GM21390 (cell line): ENCODE measurements at regions not wholly inside any gene's neighbourhood (a gene's known extent, or its start where the extent isn't known, plus 50 kb on each side); places are given as distances from the start of the nearest gene placed in this dataset.

Experiments used
- ATAC-seq: cut with Tn5 transposase; IDR thresholded peaks from one replicate; pipeline ENCODE4 v1.9.1; 2021; ENCODE audit not compliant: unreplicated experiment

DNA sequence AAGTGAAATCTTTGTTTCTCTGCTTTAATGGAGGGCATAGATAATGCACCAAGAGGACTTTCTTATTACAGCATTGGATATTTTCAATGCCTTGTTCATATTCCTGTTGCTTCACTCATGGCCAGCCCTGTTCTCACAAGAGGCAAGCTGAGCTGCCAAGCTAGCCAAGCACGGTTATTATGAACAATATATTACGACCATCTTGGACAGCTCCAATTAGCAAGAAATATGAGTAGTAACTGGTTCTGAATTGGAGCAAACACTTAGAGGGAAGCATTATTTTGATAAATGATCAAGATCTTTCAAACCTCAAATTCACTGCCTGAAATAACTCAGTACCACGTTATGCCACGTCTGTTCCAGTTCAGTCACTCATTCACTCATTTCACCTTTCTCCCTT is 159.8 kb downstream of the SETD4 start:
- ATAC-seq = no peak

DNA sequence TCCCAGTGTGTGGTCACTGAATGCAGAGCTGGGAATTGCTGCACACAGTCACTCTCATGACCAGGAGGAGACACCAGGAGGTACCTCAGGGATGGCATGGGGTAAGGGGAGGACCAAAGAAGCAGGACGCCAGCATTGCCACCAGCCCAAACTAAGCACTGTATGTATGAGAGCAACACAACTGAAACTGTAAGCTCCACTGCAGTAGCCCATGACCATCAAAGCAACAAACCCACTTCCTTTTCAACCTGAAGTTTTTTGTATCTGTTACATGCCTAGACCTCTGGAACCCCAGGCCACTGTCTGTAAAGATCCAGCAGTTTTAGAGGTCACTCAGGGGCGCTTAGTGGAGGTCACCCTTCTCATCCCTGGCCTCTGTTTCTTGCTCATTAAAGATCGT is 164.3 kb downstream of the SETD4 start:
- peak; percentile 69 for ATAC-seq

DNA sequence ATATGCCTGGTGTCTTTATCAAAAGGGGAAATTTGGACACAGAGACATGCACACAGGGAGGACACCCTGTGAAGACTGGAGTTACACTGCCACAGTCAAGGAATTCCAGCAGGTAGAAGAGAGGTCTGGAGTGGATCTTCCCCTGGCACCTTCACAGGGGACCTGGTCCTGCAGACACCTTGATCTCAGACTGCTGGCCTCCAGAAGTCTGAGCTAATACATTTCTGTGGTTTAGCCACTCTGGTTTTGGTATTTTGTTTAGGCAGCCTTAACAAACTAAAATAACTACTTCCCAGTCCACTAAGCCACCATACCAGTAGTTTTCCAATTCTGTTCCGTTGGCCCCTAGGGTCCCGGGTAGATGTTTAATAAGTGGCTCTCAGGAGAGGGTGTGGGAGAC is 164.7 kb downstream of the SETD4 start:
- peak; percentile 26 for ATAC-seq

DNA sequence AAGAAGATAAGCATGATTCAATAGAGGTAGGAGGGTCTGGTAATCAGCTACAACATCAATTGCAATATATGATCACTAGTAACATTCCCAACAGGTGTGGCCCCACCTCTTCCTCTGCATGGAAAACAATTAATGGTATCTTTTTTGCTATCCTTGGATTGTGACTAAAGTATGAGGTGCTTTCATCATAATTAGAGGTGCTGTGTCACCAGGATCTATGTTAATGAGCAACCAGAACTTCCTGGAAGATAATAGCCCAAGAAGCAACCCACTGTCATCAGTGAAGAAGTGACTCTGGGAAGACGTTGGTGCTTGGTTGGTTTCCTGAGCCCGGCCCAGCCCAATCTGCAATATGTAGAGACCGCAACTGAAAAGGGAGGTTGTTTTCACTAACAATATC is 167.2 kb downstream of the SETD4 start:
- ATAC-seq = no peak

DNA sequence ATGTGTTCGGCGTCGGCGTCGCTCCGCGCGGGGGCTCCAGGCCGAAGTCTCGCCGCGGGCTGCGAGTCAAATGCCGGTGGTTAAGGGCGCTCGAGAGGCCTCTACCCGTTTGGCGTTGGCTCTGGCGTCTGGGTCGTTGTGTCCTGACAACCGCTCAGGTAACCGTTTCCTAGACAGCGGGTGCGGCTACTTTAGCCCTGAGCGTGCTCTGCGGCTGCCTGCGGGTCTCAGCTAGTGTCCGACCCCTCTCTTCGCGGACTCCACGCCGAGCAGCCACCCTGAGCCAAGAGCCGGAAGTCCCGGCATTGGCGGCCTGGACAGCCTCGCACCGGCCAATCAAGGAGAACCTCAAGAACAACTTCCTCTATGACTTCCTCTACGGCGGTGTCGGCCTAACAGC is 173.4 kb downstream of the SETD4 start:
- no peak for ATAC-seq

DNA sequence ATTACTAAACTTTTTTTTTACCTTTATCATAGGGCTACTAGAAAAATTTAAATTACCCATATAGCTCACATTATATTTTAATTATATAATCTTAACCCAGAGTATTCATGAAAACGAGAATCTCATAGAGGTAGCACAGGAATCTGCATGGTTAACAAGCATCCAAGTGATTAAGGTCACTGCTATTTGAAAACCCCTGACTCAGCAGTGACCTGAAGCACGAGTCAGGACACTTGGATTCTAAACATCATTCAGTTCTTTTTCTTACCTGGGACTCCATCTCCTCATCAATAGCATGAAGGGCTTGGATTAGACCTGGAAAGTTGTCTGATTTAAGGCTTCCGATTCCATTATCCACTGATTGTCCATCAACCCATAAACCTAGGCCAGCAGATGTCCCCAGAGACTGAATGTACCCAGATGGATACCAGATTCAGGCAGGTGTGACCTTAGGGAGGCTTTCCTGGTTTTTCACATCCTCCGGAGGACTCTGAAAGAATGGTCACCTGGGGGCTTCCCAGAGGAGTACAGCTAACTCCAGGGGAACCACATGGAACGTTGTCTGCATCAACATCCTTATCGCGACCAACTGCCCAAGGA is 174.3 kb downstream of the SETD4 start:
- ATAC-seq = no peak

DNA sequence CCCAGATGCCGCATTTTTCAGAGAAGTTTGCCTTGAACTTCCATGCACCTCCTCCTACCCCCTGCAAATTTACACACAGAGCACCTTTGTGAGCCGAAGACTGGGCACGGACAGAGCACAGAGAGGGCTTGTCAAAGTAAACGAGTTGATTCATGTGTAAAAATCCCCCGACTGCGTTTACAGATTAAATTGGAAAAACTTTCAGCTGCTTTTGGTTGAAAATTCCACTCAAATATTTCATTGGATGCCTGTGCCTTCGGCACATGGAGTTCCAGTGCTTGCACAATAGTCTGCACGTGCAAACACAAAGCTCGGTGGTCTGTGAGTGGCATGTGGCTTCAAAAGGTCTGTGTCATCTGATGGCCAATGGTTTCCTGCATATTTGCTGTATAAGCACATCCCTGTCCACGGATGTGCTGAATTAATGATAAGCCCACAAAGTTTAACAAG is 177.5 kb downstream of the SETD4 start:
- ATAC-seq = no peak

DNA sequence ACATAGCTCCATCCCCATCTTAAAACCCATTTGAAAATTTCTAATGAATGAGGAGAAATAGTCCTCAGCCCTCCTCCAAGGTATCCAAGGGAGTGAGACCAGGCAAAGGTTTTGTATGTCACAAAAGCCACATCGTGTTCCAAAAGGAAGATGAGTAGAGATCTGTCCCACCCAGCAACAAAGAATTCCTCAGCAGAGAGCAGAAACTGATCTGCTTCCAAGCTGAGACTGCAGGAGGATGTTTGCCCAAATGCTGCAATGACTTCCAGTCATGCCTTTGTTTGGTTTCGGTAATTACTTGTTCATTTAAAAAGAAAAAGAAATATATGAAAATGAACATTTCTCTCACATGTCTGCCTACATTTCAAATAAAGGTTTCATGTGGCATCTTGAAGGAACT is 186.9 kb downstream of the SETD4 start:
- no peak for ATAC-seq

DNA sequence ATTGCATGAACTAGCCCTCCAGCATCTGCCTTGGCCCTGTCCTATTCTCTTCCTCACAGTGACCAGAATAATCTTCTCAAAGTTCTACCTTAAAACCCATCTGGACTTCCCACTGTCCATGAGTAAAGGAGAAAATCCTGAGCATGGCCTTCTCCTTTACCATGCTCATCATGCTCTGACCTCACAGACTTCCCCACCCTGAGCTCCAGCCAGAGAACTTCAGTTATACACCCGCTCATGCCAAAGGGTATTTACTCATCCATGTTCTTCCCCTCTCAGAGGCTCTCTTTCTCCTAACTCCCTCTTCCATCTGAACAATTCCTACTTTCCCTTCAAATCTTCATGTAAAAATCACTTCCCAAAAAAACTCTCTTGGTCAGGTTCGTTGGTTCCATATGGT is 188.4 kb downstream of the SETD4 start:
- ATAC-seq = no peak

DNA sequence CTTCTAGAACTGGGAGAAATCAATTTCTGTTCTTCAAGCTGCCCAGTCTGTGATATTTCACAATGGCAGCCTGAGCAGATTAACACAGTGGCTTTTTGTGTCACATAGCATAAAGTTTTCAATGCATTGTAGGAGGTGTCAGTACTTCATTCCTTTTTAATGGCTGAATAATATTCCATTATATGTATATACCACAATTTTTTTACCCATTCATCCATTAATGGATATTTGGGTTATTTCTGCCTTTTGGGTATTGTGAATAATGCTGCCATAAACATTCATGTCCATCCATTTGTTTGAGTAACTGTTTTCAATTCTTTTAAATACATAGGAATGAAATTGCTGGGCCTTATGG is 191.5 kb downstream of the SETD4 start:
- no peak for ATAC-seq

DNA sequence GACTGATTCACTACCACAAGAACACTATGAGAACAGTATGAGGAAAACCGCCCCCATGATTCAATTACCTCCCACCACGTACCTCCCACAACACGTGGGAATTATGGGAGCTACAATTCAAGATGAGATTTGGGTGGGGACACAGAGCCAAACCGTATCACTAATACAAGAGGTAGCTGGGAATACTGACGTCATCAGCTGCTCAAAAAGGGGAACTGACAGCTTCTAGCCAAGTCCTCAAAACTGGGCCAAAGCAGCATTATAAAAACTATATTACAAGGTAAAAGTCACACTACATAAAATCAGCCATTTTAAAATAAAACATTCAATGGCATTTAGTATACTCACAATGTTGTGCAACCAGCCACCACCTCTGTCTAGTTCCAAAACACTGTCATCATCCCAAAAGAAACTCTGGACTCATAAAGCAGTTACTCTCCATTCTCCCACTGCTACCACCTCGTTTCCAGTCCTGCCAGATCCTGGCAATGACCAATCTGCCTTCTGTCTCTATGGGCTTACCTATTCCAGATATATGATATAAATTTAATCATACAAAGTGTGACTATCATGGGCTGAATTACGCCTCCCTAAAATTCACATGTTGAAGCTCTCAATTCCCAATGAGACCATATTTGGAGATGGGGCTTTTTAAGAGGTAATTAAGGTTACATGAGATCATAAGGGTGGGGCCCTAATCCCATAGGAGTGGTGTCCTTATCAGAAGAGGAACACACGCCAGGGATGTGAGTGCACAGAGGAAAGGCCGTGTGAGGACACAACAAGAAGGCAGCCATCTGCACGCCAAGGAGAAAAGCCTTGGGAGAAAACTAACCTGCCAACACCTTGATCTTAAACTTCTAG is 192.1 kb downstream of the SETD4 start:
- no peak for ATAC-seq

DNA sequence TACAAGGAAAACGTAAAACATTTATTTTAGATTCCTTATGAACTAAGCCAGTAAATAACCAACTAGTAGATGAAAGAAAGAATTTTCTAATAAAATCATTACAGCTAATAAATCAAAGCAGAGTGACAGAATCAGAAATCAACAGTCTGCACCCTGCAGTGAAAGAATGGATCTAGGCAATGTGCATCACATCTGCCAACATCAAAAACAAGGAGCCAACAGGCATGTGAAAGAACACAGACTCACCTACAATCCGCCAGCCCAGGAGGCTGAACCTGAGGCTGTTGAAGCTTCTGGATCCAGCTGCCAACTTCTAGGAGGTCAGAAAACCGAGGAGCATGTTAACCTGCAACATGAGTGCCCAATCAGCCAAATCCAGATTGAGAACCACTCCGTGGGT is 196.3 kb downstream of the SETD4 start:
- ATAC-seq = no peak

DNA sequence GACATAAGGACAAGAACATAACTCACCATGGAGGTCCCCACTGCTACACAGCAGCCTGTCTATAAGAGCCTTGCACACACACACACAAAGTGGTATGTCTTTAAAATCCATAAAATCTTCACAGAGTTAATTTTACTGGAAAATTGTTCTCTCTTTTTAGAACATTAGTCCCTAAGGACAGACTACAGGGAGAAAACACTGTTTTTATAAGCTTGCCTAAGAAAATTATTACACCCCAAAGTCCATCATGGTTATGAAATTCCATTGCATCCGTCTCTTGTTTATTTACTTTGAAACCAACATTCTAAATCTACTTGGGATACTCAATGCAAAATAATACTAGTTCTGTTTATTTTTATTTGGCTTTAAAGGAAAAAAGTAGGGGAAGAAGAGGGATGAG is 197.4 kb downstream of the SETD4 start:
- no peak for ATAC-seq

DNA sequence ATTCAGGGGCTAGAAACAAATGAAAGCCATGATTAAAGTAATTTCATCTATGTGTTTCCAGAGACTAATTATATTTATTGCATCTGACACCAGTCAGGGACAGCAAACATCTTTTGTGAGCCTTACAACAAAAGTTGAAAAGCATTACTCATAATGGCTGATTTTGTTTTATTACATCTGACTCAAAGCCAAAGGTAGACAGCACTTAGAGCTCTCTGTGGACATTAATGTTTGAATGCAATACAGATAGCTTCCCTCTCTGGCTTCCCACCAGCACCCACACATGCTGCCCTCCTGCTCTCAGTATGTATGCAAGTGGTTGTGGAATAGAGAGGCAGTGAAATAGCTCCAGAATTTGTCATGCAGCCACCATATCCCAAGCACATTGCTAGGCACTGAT is 198.7 kb downstream of the SETD4 start:
- ATAC-seq = no peak

DNA sequence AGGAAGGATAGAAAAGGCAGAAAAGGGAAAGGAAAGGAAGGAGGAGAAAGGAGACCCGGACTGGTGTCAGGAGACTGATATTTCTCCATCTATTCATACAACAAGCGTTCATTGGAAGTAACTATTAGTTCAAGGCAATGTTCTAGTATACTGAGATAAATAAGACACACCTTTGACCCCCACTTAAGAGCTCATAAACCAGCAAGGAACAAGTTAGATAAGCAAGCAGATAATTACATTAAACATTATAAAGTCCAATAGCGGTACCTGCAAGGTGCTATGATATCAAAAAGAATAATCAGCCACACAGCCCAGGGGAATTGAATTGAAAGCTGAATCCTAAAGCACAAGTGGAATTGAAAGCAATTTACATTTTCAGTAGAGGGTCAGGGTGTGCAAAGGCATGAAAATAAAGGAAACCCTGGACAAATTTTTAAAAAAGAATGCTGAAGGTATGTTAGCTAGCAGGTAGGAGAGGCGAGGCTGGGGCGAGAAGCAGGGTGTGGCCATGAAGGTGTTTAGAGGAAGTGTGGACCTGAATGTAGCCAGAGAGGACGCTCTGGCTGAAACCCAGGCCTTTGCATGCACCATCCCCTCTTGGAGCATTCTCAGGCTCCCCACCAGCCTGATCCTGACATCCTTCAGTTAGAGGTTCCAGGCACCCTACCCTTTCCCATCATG is 200.0 kb downstream of the SETD4 start:
- no peak for ATAC-seq

DNA sequence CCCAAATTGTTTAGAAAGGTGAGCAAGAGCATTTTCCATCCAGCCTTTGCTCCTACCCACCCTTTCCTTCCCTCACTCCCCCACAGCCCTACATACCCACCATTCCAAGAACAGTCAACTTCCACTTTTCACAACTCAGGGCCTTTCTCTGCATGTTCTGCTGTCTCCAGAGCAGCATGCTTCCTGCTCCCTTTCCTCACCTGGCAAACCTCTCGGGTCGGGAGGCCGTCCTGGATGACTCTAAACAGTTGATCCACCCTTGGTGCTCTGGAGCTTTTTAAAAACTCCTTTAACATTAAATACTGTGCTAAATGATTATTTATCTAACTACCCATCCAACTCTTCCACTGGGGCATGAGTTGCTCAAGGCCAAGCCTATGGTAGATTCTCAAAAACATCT is 200.6 kb downstream of the SETD4 start:
- no peak for ATAC-seq

DNA sequence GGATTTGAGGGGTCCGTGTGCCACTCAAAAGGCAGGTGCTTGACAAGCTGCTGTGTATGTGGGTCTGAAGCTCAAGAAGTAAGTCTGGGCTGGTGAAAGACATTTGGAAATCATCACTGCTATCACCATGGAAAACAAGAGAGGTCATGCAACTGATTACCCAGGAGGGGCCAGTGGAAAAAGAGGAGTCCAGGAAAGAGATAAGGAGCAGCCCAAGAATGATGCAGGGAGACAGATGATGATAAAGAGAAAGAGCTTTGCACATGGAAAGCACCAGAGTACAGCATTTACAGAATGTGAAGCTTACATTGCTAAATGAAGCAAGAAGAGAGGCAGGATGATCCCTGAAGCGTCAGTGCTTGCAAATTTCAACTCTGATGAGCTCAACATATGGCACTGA is 203.2 kb downstream of the SETD4 start:
- no peak for ATAC-seq

DNA sequence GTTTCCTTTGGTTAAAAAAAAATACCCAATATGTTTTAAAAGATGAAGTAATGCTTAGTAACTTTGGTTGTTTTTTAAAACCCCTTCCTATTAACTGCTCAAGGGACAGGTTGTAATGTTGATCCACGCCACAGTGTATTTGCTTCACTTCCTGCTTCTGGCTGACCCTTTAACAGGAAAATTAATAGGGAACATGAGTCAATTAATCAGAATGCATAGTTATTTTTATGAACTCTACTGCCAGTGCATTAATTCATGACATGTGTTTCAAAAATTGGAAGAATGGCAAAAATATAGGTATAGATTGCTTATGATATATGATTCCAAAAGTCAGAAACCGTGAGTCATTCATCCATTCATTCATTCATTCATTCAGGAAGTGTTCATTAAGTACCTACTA is 204.8 kb downstream of the SETD4 start:
- ATAC-seq = no peak

DNA sequence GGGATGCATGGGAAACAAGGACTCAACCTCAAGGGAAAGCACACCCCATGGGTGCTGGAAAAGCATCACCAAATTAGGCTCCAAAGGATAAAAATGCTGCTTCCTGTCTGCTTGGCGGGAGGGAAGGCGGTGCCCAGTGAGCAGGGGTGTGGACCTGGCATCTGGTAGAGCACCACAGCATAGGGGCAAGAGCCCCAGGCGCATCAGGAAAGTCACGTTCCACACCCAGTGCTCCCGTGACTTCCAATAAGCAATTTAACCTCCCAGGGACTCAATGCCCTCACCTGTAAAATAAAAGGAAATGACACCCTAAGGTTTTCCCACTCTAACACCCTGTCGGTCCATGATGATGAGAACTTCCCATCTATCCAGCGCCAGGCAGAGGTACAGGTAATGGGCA is 206.0 kb downstream of the SETD4 start:
- ATAC-seq = no peak

DNA sequence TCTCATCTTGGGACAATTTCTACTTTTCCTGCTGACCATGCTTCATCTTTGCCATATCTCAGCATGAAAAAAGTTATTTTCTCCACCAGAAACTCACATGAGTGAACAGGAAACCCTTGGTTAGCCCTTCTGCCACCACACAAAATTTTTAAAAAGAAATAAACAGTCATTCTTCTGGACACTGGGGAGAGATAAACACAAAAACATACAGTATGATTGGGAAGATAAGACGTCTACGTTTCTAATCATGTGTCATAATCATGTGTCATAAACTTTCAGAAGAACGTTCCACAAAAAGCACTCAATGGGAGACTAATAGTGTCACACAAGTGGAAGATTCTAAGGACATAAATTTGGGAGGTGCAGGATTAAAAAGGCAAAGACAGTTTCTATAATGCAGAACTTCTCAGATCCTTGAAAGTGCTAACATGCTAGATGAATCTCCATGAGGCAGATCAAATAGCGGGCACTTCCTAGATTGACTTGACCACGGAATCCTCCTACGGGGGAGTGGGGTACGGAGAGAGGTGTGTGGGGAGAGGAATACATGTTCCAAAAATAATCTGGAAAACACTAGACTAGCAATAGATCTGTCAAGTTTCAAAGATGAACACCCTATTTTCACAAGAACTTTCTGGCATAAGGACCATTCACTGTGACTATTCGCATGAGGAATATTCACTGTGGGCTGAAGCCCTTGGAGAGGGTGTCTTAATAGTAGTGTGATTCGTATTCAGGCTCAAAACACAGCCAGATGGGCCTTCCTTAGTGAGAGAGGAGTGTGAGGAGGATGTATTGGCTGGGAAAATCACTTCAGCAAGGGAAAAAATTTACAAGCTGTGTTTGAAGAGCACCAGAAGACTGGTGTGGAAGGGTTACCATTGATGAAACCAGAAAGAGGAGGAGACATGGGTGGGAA is 206.7 kb downstream of the SETD4 start:
- ATAC-seq = no peak

DNA sequence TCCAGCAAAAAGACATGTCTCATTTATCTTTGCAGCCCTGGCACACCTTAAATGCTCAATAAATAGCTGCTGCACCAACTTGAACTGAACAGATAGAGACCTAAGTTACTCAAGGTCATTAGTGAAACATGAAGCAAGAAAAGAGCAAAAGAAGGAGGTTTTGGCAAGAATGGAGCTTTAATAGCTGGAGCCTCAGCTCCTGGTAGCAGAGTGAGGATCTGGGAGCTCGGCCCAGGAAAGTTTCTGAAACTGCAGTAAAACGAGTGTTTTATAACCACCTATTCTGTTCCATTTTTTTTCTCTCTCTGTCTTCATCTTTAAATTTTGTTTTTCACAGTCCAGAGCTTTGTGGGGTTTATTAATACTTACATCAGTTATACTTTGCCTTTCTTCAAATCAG is 207.5 kb downstream of the SETD4 start:
- no peak for ATAC-seq
